ENCODE measurements at regions not wholly inside any gene's neighbourhood (a gene's known extent, or its start where the extent isn't known, plus 50 kb on each side); places are given as distances from the start of the nearest gene placed in this dataset.

DNA sequence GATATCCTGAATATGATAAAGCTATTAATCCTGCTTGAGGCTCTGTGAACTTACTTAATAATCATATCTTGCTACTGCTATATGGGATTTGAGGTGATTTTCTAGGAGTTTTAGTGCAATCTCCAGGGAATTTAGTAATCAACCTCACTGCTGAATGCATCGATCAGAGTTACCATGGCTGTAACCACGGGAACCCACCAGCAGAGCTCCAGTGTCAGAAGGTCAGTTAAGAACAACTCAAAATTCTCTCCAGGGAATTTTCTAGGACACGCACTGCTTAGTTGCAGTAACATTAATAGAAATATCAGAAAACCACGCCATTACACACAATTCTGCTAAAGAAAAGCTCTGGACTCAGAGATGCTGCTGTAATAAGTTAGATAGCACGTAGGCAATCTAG, 1477.2 kb upstream of the TENM3 start:
- ATAC-seq: no peak
- DNase-seq (ENCODE audit: low spot score): no peak
- intact Hi-C loops (cut with DNase I): no loop called here

DNA sequence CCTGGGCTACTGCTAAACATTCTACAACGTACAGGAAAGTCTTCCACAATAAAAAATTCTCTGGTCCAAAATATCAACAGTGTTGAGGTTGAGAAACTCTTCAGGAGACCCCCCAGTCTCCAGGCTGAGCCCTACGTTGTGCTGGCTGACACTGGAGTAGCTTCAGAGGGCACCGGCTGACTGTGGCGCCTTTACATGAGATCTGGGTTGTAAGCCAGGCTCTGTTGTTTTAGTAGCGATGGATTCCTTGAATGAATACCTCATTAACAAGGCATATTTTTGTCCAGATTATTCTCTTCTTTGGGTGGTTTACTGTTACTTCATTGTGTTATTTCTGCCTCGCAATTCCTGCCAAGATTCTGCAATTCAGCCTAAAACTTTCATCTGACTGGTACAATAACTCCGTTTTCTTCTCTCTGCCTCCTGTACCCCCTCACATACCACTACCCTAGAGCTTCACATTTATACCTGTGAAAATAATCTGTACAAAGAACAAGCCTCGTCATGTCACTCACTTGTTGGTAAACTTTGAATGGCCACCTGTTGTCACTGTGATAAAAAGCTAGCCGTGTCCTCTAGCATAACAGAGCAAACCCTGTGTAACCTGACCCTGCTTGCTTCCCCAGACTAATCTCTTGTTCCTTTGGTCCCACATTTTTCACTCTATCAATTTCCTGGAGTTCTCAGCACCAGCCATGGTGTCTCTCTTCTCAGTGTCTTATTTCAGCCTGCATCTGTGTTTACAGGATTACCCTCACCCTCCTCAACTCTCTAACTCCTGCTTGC, 1476.1 kb upstream of the TENM3 start:
- ATAC-seq: no peak
- intact Hi-C loops (cut with DNase I): no loop called here

DNA sequence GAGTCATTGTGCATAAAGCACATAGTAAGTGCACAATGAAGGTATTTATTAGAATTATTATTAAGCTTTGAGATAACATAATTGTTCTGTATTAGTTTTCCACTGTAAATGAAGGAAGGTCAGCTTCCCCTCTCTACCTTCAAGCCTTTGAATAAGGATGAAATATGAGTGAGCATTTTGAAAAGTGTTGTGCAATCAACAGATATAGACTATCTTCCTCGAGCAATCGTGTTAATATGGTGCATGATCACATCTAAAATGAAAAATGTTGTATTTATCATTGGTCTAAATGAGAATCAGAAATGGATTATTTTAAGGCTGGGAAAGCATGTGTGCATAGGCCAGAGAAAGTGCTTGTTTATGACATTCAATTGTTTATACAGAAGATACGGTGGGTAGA, 1474.6 kb upstream of the TENM3 start:
- DNase-seq (ENCODE audit: low spot score) (no peak), ATAC-seq (no peak)

More for the DNA sequence above, 1476.1 kb upstream of the TENM3 start:
- DNase-seq (ENCODE audit: low spot score): no peak

DNA sequence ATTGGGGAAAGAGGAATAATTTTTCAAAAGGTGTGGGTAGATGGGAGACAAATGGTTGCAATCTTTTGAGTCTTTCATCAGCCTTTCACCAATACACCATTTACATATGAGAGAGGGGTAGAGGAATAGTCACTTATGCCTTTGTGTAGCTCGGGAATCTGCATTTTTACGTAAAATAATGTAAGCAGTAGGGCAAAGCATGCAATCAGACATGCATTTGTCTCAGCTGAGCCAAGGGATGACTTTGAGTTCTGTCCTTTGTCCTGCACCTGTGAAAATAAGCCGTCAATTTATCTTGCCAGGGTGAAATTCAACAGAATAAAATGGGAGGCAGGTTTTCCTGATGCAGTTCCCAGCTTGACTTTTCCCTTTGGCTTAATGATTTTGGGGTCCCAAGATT, 1473.4 kb upstream of the TENM3 start:
- intact Hi-C loops (cut with DNase I): no loop called here
- ATAC-seq (no peak), DNase-seq (ENCODE audit: low spot score) (no peak)

More for the DNA sequence above, 1474.6 kb upstream of the TENM3 start:
- intact Hi-C loops (cut with DNase I): no loop called here

DNA sequence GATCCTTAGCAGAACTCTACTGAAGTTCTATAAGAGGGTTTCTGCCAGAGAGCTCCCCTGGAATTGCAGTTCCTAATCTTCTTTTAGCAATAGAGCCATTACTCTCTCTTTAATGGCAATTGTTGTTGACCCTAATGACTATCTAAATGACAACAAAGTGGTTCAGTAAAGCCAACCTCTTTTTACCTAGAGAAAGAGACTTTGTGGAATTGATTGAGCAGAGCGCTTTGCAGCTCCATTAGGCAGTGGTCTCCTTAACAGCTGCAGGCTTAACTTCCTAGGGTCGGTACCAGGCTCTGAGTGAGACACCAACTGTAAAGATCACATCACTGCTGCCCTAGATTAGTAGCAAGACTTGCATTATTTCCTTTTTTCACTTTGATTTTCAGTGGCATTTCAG, 1472.9 kb upstream of the TENM3 start:
- no peak for DNase-seq (ENCODE audit: low spot score)
- ATAC-seq: no peak
- intact Hi-C loops (cut with DNase I): no loop called here

DNA sequence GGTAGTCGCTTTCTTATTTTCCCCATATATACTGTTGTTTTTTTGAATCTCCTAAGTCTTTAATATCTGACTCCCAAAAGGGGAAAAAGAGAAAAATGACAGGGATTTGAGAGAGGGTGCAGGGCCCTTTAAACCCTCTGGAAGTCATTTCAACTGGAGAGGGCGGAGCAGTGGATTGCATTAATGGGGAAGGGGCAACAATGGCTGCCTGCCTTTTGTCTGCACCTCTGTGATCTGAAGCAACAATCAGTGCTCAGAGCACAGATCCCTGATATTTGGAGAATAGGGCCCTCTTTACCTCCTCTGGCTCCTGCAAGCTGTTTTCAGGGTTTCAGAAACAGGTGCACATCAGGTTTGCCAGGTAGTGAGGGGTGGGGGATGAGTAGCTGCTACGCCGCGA, 1458.3 kb upstream of the TENM3 start:
- intact Hi-C loops (cut with DNase I): no loop called here
- no peak for DNase-seq (ENCODE audit: low spot score)
- ATAC-seq: no peak

DNA sequence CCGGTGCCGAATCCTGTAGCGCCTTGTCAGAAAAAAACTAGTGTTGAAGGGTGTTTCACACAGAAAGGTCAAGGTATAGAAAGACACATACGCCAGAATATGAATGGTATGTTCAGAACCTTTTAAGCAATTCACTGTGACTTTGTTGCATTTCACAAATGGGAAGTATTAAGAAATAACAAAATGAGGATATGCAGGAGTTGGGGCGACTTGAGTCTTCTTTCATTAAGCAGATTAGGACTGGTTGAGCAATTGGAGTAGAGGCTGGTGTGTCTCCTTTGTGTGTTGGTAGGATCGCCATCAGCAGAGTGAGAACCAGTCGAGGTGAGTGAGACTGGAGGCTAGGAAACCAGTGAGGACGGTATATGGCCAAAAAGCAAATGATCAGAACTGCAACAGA, 1454.5 kb upstream of the TENM3 start:
- no peak for DNase-seq (ENCODE audit: low spot score)
- ATAC-seq: no peak
- intact Hi-C loops (cut with DNase I): no loop called here

DNA sequence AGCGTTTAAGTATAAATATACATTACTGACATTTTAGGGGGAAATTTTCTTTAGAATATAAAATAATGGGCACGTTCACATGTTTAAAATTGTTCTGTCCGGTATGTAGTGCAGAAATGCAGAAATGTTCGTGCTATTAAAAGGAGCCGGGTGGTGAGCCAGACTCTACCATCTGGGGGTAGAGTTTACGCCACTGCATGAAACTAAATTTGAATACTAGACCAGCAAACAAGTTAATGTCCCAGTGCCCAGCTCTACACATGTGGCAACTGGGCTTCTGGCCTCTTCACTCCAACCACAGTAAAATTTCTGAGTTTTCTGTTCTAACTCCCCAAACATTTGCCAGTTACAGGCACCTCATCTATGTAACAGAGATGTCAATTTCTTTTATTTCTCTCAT, 1453.3 kb upstream of the TENM3 start:
- ATAC-seq (no peak), DNase-seq (ENCODE audit: low spot score) (no peak)
- intact Hi-C loops (cut with DNase I): no loop called here

DNA sequence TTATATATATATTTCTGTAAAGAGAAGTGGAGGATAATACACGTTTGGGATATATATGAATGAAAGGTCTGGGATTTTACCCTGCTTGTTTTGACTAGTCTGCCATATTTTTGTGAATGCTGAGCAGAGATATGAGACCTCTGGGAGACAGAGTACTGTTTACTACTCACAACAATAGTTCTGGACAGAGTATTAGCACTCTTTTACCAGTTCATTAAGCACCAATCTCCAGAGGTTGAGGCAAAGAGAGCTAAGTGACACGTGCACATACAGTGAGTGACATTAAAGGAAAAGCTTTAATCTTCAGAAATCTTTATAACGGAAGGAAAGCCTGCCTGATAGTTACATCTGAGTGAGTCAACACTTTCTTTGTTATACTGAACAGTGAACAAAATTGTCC, 1452.7 kb upstream of the TENM3 start:
- ATAC-seq: no peak
- intact Hi-C loops (cut with DNase I): no loop called here
- no peak for DNase-seq (ENCODE audit: low spot score)

DNA sequence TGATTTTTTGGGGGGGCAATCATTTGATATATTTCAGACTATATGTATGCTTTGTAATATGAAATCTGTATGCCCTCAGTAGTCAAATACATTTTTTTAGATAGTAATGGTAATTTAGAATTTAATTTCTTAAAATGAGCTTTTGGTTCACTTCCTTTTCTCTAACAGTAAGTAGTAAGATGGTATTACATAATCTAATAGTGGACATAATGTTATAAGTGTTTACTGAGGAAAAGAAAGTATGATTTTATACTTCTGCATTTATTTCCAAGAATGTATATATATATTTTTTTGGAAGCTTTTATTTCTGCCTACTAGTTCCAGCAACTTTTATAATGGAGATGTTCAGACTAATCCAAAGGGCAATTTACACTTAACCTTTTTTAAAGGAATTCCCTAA, 1450.7 kb upstream of the TENM3 start:
- DNase-seq (ENCODE audit: low spot score) (no peak), ATAC-seq (no peak)
- intact Hi-C loops (cut with DNase I): no loop called here

DNA sequence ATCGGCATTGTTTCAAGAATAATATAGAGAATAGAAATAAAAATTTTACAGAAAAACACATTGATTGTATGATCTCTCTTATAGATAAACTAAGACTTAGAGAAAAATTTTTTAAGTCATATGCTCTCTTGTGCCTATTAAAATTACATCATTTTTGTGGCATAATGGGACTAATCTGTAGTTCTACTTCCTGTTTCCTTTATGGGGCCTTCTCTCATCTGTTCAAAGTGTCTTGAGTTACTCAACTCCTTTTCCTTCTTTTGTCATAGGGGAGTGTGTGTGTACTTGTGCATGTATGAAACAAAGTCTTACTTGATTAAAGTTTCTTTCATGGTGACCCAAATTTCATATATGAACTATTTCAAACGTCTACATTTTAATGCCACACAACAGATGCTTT, 1448.9 kb upstream of the TENM3 start:
- DNase-seq (ENCODE audit: low spot score) (no peak), ATAC-seq (no peak)
- intact Hi-C loops (cut with DNase I): no loop called here

DNA sequence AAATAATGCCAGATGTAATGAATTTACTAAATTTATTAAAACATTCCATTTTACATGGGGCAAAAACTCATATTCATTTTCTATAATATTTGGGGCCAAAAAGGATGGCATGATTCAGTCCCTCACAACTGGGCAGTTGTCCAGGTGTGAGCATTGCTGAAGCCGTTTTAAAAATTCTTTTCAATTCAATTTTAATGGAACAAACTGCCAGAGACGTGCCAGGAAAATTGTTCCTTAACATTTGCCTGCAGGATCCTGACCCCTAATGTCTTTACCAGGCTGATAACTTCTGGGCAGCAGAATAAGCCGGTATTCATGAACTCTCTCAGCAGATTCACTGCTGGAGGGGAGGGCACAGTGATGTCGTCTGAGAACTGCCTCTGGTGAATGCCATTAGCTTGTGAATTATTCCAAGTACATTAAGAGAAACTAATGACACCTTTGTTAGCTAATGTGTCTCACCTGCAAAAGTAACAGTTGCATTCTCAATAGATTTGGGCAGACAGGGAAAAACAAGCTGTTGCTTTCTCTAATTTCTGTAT, 1445.1 kb upstream of the TENM3 start:
- ATAC-seq (no peak), DNase-seq (ENCODE audit: low spot score) (no peak)
- intact Hi-C loops (cut with DNase I): no loop called here

DNA sequence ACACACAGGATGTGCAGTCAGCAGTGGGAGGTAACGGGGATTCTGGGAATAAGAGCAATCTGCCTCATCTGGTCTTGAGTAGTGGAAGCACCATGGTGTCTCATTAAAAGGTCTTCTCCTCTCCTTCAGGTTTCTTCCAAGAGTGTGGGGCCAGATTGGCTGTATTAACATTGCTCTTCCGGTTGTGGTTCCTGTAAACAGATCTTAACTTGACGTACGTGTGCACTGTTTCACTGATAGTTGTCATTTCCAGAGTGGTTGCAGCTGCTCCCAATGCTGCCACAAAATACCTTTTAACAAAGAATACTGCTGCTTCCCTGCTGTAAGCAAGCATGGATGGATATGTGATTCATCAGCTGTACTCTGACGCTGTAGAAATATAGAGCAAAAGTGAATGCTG, 1443.4 kb upstream of the TENM3 start:
- ATAC-seq (no peak), DNase-seq (ENCODE audit: low spot score) (no peak)

DNA sequence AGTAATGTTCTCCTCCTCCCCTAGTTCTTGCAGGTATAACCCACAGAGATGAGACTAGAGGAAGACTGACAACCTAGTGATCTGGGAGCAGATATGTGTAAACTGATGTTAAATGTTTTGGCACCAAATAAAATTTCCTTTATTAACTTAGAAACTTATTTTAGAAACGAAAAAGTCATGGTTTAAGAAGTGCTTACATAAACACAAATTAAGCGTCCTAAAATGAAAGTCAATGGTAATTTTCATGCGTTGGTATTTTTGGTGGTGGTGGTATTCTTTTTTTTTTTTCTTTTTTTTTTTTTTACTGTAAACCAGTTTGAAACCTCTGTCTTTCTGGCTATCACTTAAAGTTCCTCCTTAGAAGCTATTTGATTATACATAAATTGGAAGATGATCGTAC, 1438.1 kb upstream of the TENM3 start:
- ATAC-seq (no peak), DNase-seq (ENCODE audit: low spot score) (no peak)
- intact Hi-C loops (cut with DNase I): no loop called here

More for the DNA sequence above, 1443.4 kb upstream of the TENM3 start:
- intact Hi-C loops (cut with DNase I): no loop called here

DNA sequence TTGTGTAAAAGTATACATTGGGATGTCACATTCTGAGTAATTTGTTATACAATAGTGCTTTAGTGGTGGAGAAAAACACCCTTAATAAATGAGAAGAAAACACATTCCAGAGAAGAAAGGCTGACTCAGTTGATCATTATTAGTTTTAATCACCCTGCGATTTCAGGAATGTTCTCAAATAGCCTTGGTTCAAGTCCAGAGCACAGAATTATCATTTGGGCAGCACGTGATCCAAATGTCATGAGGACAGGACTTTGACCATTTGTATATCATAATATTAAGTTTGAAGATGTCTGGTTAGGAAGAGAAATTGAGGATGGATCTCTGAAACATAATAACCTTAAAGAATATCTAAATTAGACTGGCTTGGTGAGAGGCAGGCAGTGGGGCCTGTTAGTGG, 1434.3 kb upstream of the TENM3 start:
- DNase-seq (ENCODE audit: low spot score): no peak
- intact Hi-C loops (cut with DNase I): no loop called here
- no peak for ATAC-seq

DNA sequence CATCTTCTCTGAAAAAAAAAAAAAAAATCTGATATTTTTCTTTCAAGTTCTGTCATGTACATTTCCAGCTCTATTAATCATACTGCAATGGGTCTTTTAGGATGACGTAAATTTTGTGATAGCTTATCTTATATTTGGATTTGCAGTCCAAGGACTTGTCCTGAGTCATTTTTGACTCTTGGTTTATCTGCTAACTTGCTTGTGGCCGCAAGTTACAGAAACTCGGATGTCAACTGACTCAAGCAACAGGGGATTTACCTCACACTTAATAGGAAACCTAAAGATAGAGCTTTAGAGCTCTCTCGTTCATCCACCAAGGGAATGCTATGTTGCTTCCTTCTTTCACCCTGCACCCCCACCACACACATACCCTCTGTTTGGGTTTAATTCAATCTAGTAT, 1433.8 kb upstream of the TENM3 start:
- DNase-seq (ENCODE audit: low spot score) (no peak), ATAC-seq (no peak)
- intact Hi-C loops (cut with DNase I): no loop called here

DNA sequence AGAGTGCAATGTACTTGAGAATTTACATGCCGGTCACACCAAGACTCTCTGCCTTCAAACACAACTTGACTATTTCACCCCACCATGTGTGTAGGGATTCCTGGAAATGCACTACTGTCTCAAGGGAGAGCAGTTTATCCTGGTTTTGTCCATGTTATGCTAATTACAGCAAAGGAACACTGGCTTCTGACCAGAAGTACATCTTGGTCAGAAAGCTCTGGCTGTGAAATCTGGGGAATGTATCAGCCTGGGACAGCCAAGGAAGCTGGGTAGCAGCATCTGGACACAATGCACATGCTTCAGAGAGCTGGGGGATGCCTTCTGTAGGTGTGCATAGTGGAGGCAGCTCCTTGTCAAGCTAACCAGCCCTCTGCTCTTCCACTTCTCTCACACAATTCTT, 1432.6 kb upstream of the TENM3 start:
- intact Hi-C loops (cut with DNase I): no loop called here
- ATAC-seq (peak; percentile 10), DNase-seq (ENCODE audit: low spot score) (no peak)

DNA sequence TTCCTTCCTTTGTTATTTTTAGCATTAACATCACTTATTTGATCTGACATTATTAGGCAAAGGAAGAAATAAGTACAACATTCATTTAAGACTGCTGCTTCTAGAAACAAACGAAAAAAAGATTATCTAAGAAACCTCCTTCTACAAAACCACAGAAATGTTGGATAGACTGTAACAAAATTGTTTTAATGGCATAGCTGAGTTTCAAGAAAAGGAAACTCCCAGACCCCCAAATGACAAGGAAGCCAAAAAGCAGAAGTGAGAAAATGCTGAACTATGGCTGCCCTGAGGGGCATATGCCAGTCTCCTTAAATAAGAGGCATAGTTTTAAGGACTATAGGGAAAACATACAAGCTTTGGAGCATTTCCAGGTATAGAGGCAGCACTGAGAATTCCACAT, 1431.6 kb upstream of the TENM3 start:
- no peak for DNase-seq (ENCODE audit: low spot score)
- ATAC-seq: no peak
- intact Hi-C loops (cut with DNase I): no loop called here

DNA sequence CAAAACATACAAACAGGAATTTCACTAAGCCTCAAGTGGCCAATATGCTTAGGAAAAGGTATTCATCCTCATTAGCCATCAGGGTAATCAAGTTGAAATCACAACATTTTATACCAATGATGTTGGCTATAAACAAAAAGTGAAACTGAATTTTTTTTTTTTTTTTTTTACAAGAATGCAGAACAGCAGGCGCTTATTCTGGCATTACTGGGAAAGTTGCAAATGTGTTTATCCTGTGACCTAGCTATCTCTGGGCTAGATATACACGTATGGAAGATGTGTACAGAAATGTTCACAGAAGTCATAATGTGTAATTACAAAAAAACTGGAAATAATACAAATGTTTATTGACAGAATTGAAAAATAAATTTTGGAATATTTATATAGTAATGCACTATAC, 1430.4 kb upstream of the TENM3 start:
- ATAC-seq: no peak
- DNase-seq (ENCODE audit: low spot score): no peak
- intact Hi-C loops (cut with DNase I): no loop called here

DNA sequence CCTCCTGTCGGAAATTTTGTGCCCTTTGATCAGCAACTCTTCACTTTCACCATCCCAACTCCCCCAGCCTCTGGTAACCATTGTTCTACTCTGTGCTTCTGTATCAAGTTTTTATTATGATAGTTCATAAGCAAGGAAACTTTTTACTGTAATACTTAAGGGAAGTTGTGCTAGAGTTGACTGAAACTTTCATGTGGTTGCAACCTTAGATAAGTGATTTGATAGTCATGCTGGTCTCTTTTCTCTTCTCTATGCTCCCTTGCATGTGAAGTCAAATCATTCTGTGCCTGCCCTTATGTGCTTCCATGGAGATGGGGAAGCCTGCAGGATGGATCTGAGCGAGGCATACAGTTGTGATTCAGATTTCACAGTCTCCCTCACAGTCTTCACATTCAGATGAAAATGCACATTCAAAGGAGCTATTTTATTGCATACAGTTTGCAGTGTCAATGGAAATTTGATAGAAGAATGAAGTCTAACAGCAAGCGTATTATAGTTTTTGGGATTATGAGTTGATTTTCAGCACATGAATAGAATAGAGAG, 1428.3 kb upstream of the TENM3 start:
- DNase-seq (ENCODE audit: low spot score) (no peak), ATAC-seq (no peak)
- intact Hi-C loops (cut with DNase I): no loop called here

DNA sequence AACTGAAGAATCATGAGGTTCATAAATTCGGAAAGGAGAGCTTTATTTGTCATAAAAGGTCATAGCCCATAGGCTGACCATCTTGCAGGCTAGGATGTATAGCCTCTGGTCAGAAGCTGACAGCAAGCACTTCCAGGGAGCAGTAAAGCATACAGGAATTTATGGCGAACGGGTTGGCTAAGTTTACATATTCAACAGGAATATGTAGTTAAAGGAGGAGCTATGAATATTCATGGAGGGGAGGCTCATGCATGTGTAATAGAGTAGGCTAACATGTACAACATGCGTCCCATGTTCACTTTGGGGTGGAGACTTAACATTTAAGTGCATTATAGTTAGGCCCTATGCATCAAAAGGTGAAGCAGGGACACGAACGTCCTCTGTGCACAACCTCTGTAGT, 1425.7 kb upstream of the TENM3 start:
- ATAC-seq (no peak), DNase-seq (ENCODE audit: low spot score) (no peak)
- intact Hi-C loops (cut with DNase I): no loop called here
